ENCODE measurements at regions not wholly inside any gene's neighbourhood (a gene's known extent, or its start where the extent isn't known, plus 50 kb on each side); places are given as distances from the start of the nearest gene placed in this dataset.
"Not testable (repeated sequence)": the region's sequence is repeated elsewhere in the genome, so short reads cannot be mapped to it uniquely, and the experiment has no call there.

- Histone ChIP-seq H4K20me1 (ENCODE audit: control insufficient read depth, insufficient read depth, low read depth, low read length) (no peaks in the 10 kb centered on the region), H3K4me2 (ENCODE audit: low read length) (no peak overlapping the region), H3K79me2 (ENCODE audit: control insufficient read depth, low read length) (no peaks in the 10 kb centered on the region), H3F3A (ENCODE audit: control insufficient read depth, insufficient read depth) (no peaks in the 10 kb centered on the region), H3K9me3 (ENCODE audit: control insufficient read depth, insufficient read depth, low read length) (no peaks in the 10 kb centered on the region; the same call in 1 of the 2 replicates), H3K4me1 (ENCODE audit: control insufficient read depth, low read length) (no peaks in the 10 kb centered on the region), H3K9me2 (replicated peaks; ENCODE audit: control insufficient read depth, low read length) (no peaks in the 10 kb centered on the region), H3K4me3 (ENCODE audit: low read length) (no peak overlapping the region), H3K27ac (ENCODE audit: low read depth, low read length) (no peak overlapping the region), H3K36me3 (ENCODE audit: control insufficient read depth, low read length) (no peaks in the 10 kb centered on the region), H3K27me3 (ENCODE audit: control insufficient read depth, low read length) (no peaks in the 10 kb centered on the region)
- no peak for TF ChIP-seq CTCF (IDR thresholded peaks at IDR 0.05; ENCODE audit: low read depth, low read length, poor library complexity, severe bottlenecking)
- TF ChIP-seq EZH2phosphoT487 (IDR thresholded peaks at IDR 0.05; ENCODE audit: borderline replicate concordance, low read length) = no peak
Observed at GRCh38 chr1:196005426-196005825, 602.8 kb downstream of the KCNT2 start.

GRCh38 chr1:196004388-196004787, 603.9 kb downstream of the KCNT2 start:
- not testable (repeated sequence) for H4K20me1 ChIP-seq (ENCODE audit: control insufficient read depth, insufficient read depth, low read depth, low read length); H3K9me2 ChIP-seq (replicated peaks; ENCODE audit: control insufficient read depth, low read length); H3K27me3 ChIP-seq (ENCODE audit: control insufficient read depth, low read length); H3K27ac ChIP-seq (ENCODE audit: low read depth, low read length); H3K4me2 ChIP-seq (ENCODE audit: low read length); H3K4me3 ChIP-seq (ENCODE audit: low read length); H3K36me3 ChIP-seq (ENCODE audit: control insufficient read depth, low read length); H3K9me3 ChIP-seq (ENCODE audit: control insufficient read depth, insufficient read depth, low read length); H3K79me2 ChIP-seq (ENCODE audit: control insufficient read depth, low read length); H3K4me1 ChIP-seq (ENCODE audit: control insufficient read depth, low read length); H3F3A ChIP-seq (ENCODE audit: control insufficient read depth, insufficient read depth)

GRCh38 chr1:196002906-196003305, 605.3 kb downstream of the KCNT2 start:
- no peak overlapping the region for H3K4me2 ChIP-seq (ENCODE audit: low read length)
- H3K36me3 ChIP-seq (ENCODE audit: control insufficient read depth, low read length) = no peaks in the 10 kb centered on the region
- TF ChIP-seq CTCF (IDR thresholded peaks at IDR 0.05; ENCODE audit: low read depth, low read length, poor library complexity, severe bottlenecking) = no peak
- TF ChIP-seq EZH2phosphoT487 (IDR thresholded peaks at IDR 0.05; ENCODE audit: borderline replicate concordance, low read length) = no peak
- no peaks in the 10 kb centered on the region for H3F3A ChIP-seq (ENCODE audit: control insufficient read depth, insufficient read depth)
- H3K4me3 ChIP-seq (ENCODE audit: low read length) = no peak overlapping the region
- H3K4me1 ChIP-seq (ENCODE audit: control insufficient read depth, low read length) = no peaks in the 10 kb centered on the region
- H4K20me1 ChIP-seq (ENCODE audit: control insufficient read depth, insufficient read depth, low read depth, low read length) = no peaks in the 10 kb centered on the region
- H3K27ac ChIP-seq (ENCODE audit: low read depth, low read length) = no peak overlapping the region
- no peaks in the 10 kb centered on the region for H3K9me2 ChIP-seq (replicated peaks; ENCODE audit: control insufficient read depth, low read length)
- no peaks in the 10 kb centered on the region for H3K79me2 ChIP-seq (ENCODE audit: control insufficient read depth, low read length)
- no peaks in the 10 kb centered on the region; the same call in 1 of the 2 replicates for H3K9me3 ChIP-seq (ENCODE audit: control insufficient read depth, insufficient read depth, low read length)
- no peaks in the 10 kb centered on the region for H3K27me3 ChIP-seq (ENCODE audit: control insufficient read depth, low read length)

- not testable (repeated sequence) for H3K27me3 ChIP-seq (ENCODE audit: control insufficient read depth, low read length); H3K4me2 ChIP-seq (ENCODE audit: low read length); H3K27ac ChIP-seq (ENCODE audit: low read depth, low read length); H3K9me3 ChIP-seq (ENCODE audit: control insufficient read depth, insufficient read depth, low read length); H3F3A ChIP-seq (ENCODE audit: control insufficient read depth, insufficient read depth); H3K4me1 ChIP-seq (ENCODE audit: control insufficient read depth, low read length); H3K9me2 ChIP-seq (replicated peaks; ENCODE audit: control insufficient read depth, low read length); H3K4me3 ChIP-seq (ENCODE audit: low read length); H3K36me3 ChIP-seq (ENCODE audit: control insufficient read depth, low read length); H3K79me2 ChIP-seq (ENCODE audit: control insufficient read depth, low read length); H4K20me1 ChIP-seq (ENCODE audit: control insufficient read depth, insufficient read depth, low read depth, low read length)
Observed at GRCh38 chr1:196002296-196002695, 605.9 kb downstream of the KCNT2 start.
